ENCODE measurements at regions not wholly inside any gene's neighbourhood (a gene's known extent, or its start where the extent isn't known, plus 50 kb on each side); places are given as distances from the start of the nearest gene placed in this dataset.
"Not testable (repeated sequence)": the region's sequence is repeated elsewhere in the genome, so short reads cannot be mapped to it uniquely, and the experiment has no call there.

- FAIRE-seq = no peak
Observed at GRCh38 chr6:135657207-135657606, 159.7 kb upstream of the AHI1 start.

DNA sequence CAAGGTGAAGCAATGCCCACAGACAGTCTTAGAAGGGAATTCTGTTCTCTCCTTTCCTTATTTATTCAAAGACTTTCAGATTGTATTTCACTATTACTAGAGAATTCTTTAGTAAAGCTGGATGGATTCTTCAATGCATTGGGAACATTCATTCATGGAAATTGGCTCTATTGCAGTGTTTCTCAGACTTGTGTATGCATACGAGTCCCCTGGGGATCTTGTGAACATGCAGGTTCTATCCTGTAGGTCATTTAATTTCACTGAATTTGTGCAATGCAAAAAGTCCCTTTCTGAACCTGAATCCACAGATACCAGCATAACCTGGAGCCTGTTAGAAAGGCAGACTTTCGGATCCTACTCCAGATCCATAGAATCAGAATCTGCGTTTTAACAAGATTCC lies 160.9 kb upstream of the AHI1 start:
- FAIRE-seq = no peak

- FAIRE-seq = no peak
Observed at GRCh38 chr6:135658916-135659315, 161.4 kb upstream of the AHI1 start.

- no peak for FAIRE-seq
Observed at GRCh38 chr6:135664527-135664926, 167.0 kb upstream of the AHI1 start.

GRCh38 chr6:135665935-135666334 lies 168.4 kb upstream of the AHI1 start:
- FAIRE-seq = no peak

DNA sequence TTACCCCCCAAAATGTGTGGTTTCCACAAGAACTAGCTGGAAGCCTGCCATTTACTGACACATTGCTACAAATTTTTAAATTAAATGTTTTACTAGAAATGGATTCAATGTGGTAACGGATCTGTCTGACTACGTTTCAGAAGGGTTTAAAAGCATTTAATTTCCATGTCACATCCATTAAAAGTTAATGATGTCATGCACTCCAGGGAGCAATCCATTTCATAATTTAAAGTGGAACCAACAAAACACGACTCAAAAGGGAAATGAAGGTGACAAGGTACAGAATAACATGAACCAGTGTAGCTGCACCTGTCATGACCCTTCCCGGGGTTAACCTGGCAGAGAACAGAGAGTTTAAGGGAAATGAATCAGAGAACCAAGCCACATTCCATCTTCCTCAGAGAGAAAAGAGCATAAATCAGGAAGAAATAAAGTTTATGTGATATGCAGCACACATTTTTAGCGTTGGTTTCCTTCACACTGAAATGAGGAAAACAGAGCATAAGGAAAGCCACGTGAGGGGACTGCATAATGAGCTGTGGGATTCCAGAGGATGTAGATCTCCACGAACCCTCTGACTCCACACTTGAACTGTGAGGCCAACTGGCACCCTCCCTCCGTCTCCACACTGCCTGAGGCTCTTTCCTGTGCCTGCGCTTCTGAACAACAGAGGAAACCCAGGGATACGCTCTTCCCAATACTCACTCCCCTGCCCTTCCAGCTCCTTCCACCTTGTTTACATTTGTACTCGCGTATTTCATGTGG lies 170.3 kb upstream of the AHI1 start:
- no peak for FAIRE-seq

DNA sequence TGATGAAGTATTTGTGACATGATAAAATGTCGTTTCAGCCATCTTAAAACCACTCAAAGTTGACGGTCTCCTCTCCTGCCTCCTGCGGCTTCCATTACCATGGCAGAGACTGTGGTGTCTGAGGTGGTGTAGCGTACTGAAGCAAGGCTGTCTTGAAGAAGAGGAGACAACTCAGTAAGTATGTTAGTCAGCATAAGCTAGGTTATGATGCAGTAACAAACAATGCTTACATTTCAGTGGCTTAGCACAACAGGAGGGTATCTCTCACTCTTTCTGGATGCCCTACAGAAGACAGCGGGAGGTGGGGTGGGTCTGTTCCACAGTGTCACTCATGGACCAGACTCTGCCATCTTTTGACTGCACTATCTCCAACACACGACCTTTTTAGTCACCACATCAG lies 174.7 kb upstream of the AHI1 start:
- FAIRE-seq = no peak

DNA sequence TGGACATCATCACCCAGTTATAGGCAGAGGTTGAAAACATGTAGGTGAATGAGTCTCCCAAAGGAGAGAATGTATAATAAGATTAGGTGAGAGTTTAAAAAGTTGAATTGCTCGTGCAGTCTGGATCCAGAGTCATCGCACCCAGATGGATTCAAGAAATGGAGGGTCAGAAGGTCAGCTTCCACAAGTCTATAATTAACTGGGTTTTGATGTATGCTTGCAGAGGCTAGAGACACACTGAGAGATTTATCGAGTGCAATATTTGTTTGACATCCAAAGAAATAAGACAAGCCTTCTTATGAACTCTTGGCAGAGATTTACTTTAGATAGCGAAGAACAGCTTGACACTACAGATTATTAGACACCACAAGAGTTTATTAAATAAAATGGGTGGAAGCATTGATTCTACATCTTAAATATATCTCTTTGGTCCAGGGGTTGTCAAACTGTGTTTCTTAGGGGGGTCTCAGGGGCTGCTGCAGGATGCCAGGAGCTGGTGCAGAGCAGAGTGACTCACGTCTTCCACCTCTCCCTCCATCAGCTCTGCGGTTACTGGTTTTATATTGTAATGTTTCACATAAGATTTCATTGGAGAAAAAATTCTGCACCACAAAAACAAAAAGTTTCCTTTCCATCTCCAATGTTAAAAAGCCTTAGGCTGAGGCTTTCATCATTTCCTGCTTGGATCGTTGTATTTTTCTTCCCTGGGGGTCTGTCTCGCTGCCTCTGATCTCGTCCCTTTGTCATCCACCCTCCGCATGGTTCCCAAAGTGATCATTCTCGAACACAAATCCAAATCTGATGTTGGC lies 176.2 kb upstream of the AHI1 start:
- FAIRE-seq = no peak

DNA sequence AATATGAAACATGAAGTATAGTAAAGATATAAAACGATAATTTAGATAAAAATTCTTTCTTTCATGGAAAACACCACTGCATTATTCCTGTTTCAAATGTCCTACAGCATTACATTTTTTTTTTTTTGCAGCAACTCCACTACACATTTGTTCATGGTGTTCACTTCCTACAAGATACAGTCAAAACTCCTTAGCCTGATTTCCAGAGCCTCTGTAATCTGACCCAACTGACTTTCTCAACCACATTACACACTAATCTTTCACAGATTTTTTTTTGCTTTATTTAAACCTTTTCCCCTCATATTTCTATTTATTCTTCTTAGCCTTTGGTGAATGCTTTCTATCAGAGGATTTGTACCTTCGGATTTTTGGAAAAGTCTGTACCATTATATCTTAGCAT lies 176.5 kb upstream of the PDE7B start:
- no peak for FAIRE-seq

DNA sequence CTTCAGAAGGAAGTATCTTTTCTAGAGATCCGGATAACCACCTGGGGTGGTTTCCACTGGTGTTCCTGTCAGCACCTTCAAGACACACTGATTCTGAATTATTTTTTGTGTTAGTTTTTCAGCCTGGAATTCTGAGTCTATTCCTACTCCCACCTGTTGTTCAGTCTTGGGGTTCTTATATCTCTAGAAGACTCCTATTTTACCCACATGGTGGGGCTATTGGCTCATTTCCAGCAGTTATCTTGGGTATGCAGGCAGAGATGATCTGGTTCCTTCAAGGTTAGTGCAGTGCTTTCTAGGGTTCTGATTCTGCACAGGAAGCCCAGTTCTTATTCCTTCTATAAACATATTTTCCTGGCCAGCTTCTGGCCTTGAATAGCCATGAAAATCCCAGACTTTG lies 175.6 kb upstream of the PDE7B start:
- FAIRE-seq = no peak

DNA sequence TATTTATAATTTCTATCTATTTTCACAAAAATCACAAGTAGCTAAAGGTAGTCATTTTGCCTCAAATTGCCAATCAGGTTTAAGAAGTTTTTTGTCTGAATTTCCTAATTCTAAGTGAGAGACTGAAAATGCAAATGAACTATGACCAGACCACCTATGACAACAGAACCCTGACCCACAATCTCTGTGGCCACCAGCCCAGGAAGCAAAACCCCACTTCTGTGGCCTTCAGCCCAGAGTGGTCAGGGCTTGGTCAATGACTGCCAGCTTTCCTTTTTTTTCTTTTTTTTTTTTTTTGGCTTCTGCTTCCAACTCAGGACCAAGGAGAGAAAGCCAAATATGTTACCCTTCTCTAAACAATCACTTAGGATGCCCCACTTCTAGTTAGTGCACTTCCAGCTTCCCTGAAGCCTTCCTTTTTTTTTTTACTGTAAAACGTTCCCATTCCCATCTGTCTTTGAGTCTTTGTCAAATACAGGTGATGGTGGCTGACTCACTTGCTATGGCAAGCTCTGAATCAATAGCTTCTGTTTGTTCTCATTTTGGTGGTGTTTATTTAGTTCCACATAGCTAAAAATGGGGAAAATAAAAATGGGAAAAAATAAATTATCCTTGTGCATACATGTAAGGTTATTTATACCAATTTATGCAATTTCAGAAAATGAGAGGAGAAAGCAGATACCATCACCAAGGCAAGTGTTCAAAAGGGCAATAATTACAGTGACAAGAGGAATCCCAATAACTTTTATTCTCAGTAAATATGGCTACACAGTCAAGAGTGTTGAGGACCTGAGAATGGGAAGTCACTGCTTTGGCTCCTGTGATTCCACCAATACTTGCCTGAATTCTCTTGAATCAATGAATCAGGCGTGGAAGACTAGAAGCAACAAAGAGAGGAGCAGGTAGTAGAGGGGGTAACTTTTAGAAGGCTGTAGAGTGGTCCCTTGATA lies 170.3 kb upstream of the PDE7B start:
- peak; percentile 62 for FAIRE-seq

GRCh38 chr6:135686784-135687301 lies 164.7 kb upstream of the PDE7B start:
- no peak for FAIRE-seq

GRCh38 chr6:135688476-135688875 lies 163.0 kb upstream of the PDE7B start:
- FAIRE-seq = not testable (repeated sequence)

DNA sequence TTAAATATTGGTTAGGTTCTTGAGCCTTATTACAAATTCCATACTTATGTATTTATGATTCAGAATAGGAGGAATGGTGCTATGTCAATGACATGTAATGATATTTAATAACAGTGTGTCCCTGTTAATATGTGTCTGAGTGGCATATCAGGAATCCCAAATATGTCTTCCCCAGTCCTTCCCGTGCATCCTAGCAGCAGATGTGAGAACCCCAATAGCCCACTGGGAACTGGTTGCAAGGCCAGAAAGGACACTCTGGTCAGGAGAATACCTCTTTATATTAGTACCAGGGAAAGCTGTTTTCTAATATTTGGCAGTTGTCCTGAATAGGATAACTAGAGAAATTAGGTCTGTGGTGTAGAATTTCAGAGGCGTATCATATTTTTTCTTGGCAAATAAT lies 159.1 kb upstream of the PDE7B start:
- no peak for FAIRE-seq

DNA sequence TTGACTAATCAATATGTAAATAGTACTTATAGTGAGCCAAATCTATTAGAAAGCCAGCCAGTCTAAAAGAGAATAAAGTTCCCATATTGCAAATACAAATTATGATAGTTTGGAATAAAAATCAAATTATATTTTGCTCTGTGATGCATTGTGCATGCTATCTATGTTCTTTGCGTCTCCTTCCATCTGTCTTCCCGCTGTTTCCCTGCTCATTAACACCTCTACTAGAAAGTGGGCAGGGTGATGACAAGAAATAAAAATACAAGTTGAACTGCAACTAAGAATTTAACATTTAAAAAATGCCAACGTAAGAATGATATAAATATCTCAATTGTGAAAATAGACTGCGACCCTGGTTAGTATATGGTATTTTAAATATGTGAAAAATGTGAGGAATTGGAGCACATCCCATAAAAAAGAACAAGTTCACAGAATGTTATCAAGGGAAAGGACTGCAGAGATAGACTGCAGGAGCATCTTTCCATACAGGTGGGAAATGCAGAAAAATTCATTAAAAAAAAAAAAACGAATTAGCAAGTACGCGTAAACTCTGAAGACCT lies 157.6 kb upstream of the PDE7B start:
- no peak for FAIRE-seq

- no peak for FAIRE-seq
Observed at GRCh38 chr6:135699705-135700104, 151.8 kb upstream of the PDE7B start.

- FAIRE-seq = no peak
Observed at GRCh38 chr6:135701426-135701825, 150.1 kb upstream of the PDE7B start.

GRCh38 chr6:135703007-135703406 lies 148.5 kb upstream of the PDE7B start:
- no peak for FAIRE-seq

DNA sequence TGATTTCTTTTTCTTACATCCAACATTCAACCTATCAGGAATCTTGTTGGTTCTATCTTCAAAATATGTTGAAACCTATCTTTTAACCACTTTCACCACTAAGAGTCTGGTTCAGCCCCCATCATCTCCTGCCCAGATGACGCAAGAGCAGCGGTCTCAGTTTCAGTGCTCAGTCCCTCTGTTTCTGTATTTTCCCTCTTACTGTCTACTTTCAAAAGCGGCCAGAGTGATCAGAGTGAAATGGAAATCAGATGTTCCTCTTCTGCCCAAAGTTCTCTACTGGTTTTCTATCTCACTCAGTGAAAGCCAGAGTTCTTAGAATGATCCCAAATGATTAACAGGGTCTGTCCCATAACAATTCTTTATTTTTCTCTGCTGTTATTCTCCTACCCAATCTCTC lies 147.9 kb upstream of the PDE7B start:
- no peak for FAIRE-seq

GRCh38 chr6:135707426-135707825 lies 144.1 kb upstream of the PDE7B start:
- no peak for FAIRE-seq

DNA sequence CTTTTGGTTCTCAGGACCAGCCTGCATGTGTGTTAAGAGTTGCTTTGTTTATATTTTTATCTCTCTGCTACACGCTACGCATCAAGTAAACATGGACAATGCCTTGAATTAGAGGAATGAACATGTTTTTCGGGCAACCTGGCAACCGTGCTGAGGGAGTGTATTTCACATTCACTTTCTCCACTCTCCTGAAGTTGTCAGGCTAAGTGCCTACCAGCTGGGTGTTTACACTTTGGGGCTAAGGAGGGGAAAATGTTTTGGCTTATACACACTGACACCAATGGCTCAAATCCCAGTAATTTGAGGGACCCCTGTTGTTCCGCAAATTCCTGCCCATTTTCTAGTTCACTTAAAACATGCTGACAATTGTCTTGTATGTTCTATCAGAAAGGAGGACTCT lies 141.5 kb upstream of the PDE7B start:
- FAIRE-seq = no peak

DNA sequence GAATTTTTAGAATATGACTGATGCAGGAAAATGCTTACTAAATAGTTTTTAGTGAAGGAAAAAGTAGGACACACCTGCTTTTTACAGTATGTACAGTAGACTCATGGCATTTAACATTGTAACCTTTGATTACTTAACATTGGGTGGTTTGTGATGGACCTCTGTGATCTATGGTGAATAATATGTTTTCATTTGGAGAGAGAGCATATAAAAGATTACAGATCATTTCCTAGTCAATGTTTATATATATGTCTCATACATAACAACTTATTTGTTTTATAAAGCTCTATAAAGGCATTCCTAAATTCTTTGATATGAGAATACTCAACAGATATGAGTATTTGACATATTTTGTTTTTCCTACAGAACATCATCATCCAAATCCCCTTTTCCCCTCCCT lies 129.3 kb upstream of the PDE7B start:
- FAIRE-seq = no peak

DNA sequence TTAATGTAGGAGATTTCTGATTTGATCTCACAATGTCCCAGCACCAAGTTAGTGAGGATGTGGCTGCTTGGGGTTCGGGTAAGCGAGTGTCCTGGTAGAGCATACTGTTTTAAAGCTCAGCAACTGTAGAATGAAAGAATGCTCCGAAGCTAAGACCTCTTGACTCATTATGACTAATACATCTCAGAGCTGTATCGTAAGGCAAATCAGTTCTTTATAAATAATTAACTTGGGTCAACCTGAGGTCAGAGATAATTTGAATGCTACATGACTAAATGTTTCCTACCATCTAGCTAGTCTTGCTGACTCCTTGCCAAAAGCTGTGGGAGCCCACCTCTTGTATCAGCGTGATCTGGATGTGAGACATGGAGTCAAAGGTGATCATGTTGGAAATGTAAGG lies 128.8 kb upstream of the PDE7B start:
- peak; percentile 97 for FAIRE-seq

Measured in islet of Langerhans (tissue), 1 donor.